Transverse colon (tissue), 4 donors: ENCODE measurements at regions not wholly inside any gene's neighbourhood (a gene's known extent, or its start where the extent isn't known, plus 50 kb on each side); places are given as distances from the start of the nearest gene placed in this dataset.

Experiments used
- DNase-seq: peaks from one replicate; pipeline ENCODE4 v3.0.0-alpha.2; 2019
- H3K27ac ChIP-seq, 4 donors: fragments of 200-600 bp; sonication (generic); 2 replicates each; pipeline ENCODE4 v1.5.1; 2016 to 2018; ENCODE audit warnings: inconsistent platforms in 4 of 4
- H3K27me3 ChIP-seq: fragments of 200-600 bp; sonication (generic); 2 replicates; pipeline ENCODE4 v1.5.1; 2017; ENCODE audit warnings: inconsistent platforms
- H3K36me3 ChIP-seq, 4 donors: fragments of 200-600 bp; sonication (generic); 2 replicates each; pipeline ENCODE4 v1.5.1; 2017 to 2019; ENCODE audit warnings: inconsistent platforms in 4 of 4
- H3K4me1 ChIP-seq, 4 donors: fragments of 200-600 bp; sonication (generic); 2 replicates each; pipeline ENCODE4 v1.5.1; 2017 to 2020; ENCODE audit warnings: inconsistent platforms in 4 of 4
- H3K4me3 ChIP-seq, 4 donors: fragments of 200-600 bp; sonication (generic); 1 replicate in 1 of 4; 2 replicates in 3 of 4; pipeline versions ENCODE4 v1.5.1 to v1.6.1; 2017 to 2019; ENCODE audit warnings: inconsistent platforms in 4 of 4
- H3K9me3 ChIP-seq, 2 donors: fragments of 200-600 bp; sonication (generic); 2 replicates each; pipeline ENCODE4 v1.5.1; 2017 to 2019; ENCODE audit warnings: inconsistent platforms in 2 of 2
- CTCF ChIP-seq, 5 experiments: fragments of 200-600 bp in 3 of 5; fragments of 450-650 bp in 2 of 5; sonication (generic) in 3 of 5; IDR thresholded peaks; 1 replicate in 2 of 5; 2 replicates in 3 of 5; pipeline ENCODE4 v1.5.1; 2016 to 2017; ENCODE audit warnings: antibody characterized with exemption in 5 of 5, inconsistent platforms in 3 of 5, mild to moderate bottlenecking in 2 of 5, moderate library complexity in 1 of 5
- EP300 ChIP-seq: sonication (generic); formaldehyde crosslinking; IDR thresholded peaks from one replicate; pipeline ENCODE4 v1.6.1; 2017; ENCODE audit warnings: antibody characterized with exemption, low read depth
- POLR2A ChIP-seq: fragments of 450-650 bp; IDR thresholded peaks from one replicate; pipeline ENCODE4 v1.6.1; 2016; ENCODE audit warnings: antibody characterized with exemption, mild to moderate bottlenecking, moderate library complexity
- POLR2AphosphoS5 ChIP-seq, 3 donors: sonication (generic); formaldehyde crosslinking; IDR thresholded peaks; one replicate each; pipeline ENCODE4 v1.6.1; 2016; ENCODE audit warnings: antibody characterized with exemption in 3 of 3
- WGBS, 2 donors: methylation state at CpG; one replicate each; pipeline ENCODE4 v1.1.5; 2018; ENCODE audit warnings: low coverage in 1 of 2; 5-methylcytosine and 5-hydroxymethylcytosine counted together
- in situ Hi-C, 4 donors: fragments of 200-750 bp; cut with MboI; loops; one replicate each; pipeline versions ENCODE4 v1.15.0 to v1.15.1; 2017; ENCODE audit warnings: low sequenced_read_pairs in 3 of 4, low pct_ligation_motif_present in 1 of 4, low pct_unique_long_range_greater_than_20kb in 1 of 4
- intact Hi-C: fragments of 100-400 bp; cut with DNase I; formaldehyde crosslinking; loops from one replicate; pipeline ENCODE4 v1.15.1; 2023; ENCODE audit warnings: low total_unique reads

GRCh38 chr2:129466389-129466788 is 513.1 kb upstream of the RAB6C start:
- WGBS, 2 donors, result 86 to 97% methylated on average over 10 to 13 of the region's 13 CpGs
- H3K27ac ChIP-seq, result no peak overlapping the region
- H3K4me1 ChIP-seq, result no peaks in the 10 kb centered on the region
- no peak overlapping the region for H3K4me3 ChIP-seq
- no peak for DNase-seq
- H3K36me3 ChIP-seq, result no peaks in the 10 kb centered on the region
- no peaks in the 10 kb centered on the region for H3K9me3 ChIP-seq
- in situ Hi-C loops, result no loop called here
- intact Hi-C loops, result no loop called here
- TF ChIP-seq EP300 (no peak), POLR2AphosphoS5 (IDR thresholded peaks at IDR 0.05) (no peak), CTCF (IDR thresholded peaks at IDR 0.05) (no peak), POLR2A (no peak)
- H3K27me3 ChIP-seq, result no peaks in the 10 kb centered on the region

- 46 to 73% methylated on average over 4 to 11 of the region's 11 CpGs for WGBS, 2 donors
- no peak for TF ChIP-seq POLR2AphosphoS5 (IDR thresholded peaks at IDR 0.05)
- no peak for TF ChIP-seq EP300
- TF ChIP-seq POLR2A, result no peak
- no peak for TF ChIP-seq CTCF (IDR thresholded peaks at IDR 0.05)
- Histone ChIP-seq H3K4me3 (no peak overlapping the region), H3K4me1 (no peaks in the 10 kb centered on the region), H3K27me3 (no peaks in the 10 kb centered on the region), H3K9me3 (no peaks in the 10 kb centered on the region), H3K27ac (no peak overlapping the region), H3K36me3 (no peaks in the 10 kb centered on the region)
- intact Hi-C loops (no loop called here), in situ Hi-C loops (no loop called here)
- no peak for DNase-seq
Measured at GRCh38 chr2:129467012-129467779, 512.3 kb upstream of the RAB6C start.

- H3K36me3 ChIP-seq, result no peaks in the 10 kb centered on the region
- no peak for DNase-seq
- intact Hi-C loops (no loop called here), in situ Hi-C loops (no loop called here)
- H3K9me3 ChIP-seq, result no peaks in the 10 kb centered on the region
- no peaks in the 10 kb centered on the region for H3K27me3 ChIP-seq
- WGBS, 2 donors, result 61 to 80% methylated on average over 2 to 3 of the region's 3 CpGs
- H3K27ac ChIP-seq, result no peak overlapping the region
- TF ChIP-seq CTCF (IDR thresholded peaks at IDR 0.05) (no peak), POLR2A (no peak), POLR2AphosphoS5 (IDR thresholded peaks at IDR 0.05) (no peak), EP300 (no peak)
- no peak overlapping the region for H3K4me3 ChIP-seq
- no peaks in the 10 kb centered on the region for H3K4me1 ChIP-seq
Measured at GRCh38 chr2:129467941-129468340, 511.5 kb upstream of the RAB6C start.

- H3K4me1 ChIP-seq, result no peaks in the 10 kb centered on the region
- H3K4me3 ChIP-seq, result no peak overlapping the region
- in situ Hi-C loops (no loop called here), intact Hi-C loops (no loop called here)
- H3K9me3 ChIP-seq, result no peaks in the 10 kb centered on the region
- 91% methylated on average over 5 of the region's 5 CpGs for WGBS, 2 donors
- DNase-seq, result no peak
- no peak overlapping the region for H3K27ac ChIP-seq
- no peaks in the 10 kb centered on the region for H3K27me3 ChIP-seq
- no peaks in the 10 kb centered on the region for H3K36me3 ChIP-seq
- TF ChIP-seq CTCF (IDR thresholded peaks at IDR 0.05), result no peak
- TF ChIP-seq POLR2A, result no peak
- no peak for TF ChIP-seq EP300
- TF ChIP-seq POLR2AphosphoS5 (IDR thresholded peaks at IDR 0.05), result no peak
Measured at GRCh38 chr2:129468879-129469278, 510.6 kb upstream of the RAB6C start.
